ENCODE measurements at regions not wholly inside any gene's neighbourhood (a gene's known extent, or its start where the extent isn't known, plus 50 kb on each side); places are given as distances from the start of the nearest gene placed in this dataset.

GRCh38 chr6:115310156-115310555, 750.5 kb downstream of the FRK start:
- no peak for TF ChIP-seq POLR2A (IDR thresholded peaks at IDR 0.05; ENCODE audit: extremely low read depth, insufficient read length)
- no peak for TF ChIP-seq CTCF (IDR thresholded peaks at IDR 0.05; ENCODE audit: low read depth, low read length)
- TF ChIP-seq MAX (IDR thresholded peaks at IDR 0.05; ENCODE audit: low read depth, low read length), result no peak
- TF ChIP-seq MYC (IDR thresholded peaks at IDR 0.05; ENCODE audit: low read depth, low read length), result no peak

Data from NB4 (cell line).